H1 (cell line): ENCODE measurements at regions not wholly inside any gene's neighbourhood (a gene's known extent, or its start where the extent isn't known, plus 50 kb on each side); places are given as distances from the start of the nearest gene placed in this dataset.

Experiments
- E2F6 ChIP-seq: IDR thresholded peaks from 2 replicates; pipeline ENCODE4 v1.6.1; 2012; ENCODE audit warnings: inconsistent platforms

GRCh38 chr5:43993634-43994351 is 390.8 kb downstream of the NNT start (continued):
- no peak for TF ChIP-seq E2F6
- TF ChIP-seq, all 59 proteins: peak for 0
